HL-60 (cell line): ENCODE measurements at regions not wholly inside any gene's neighbourhood (a gene's known extent, or its start where the extent isn't known, plus 50 kb on each side); places are given as distances from the start of the nearest gene placed in this dataset.

Experiments used
- DNase-seq, 2 experiments: peaks; one replicate each; pipeline ENCODE4 v3.0.0-alpha.2; 2010 to 2020; ENCODE audit warnings: low read depth in 1 of 2, low spot score in 1 of 2
- H3K27ac ChIP-seq: fragments of 250-450 bp; sonication (Bioruptor Pico); replicated peaks from 2 replicates; pipeline ENCODE4 v1.5.1; 2020; ENCODE audit warnings: mild to moderate bottlenecking, moderate library complexity
- H3K27me3 ChIP-seq: fragments of 250-450 bp; sonication (Bioruptor Pico); 2 replicates; pipeline ENCODE4 v1.5.1; 2021; ENCODE audit warnings: mild to moderate bottlenecking, moderate library complexity; ENCODE audit not compliant: insufficient read depth, poor library complexity, severe bottlenecking
- H3K4me3 ChIP-seq: replicated peaks from 2 replicates; pipeline ENCODE4 v1.5.1; 2011; ENCODE audit warnings: mild to moderate bottlenecking, control low read depth, low read length; ENCODE audit not compliant: insufficient read depth
- GABPA ChIP-seq: IDR thresholded peaks from 2 replicates; pipeline ENCODE4 v1.6.1; 2012; ENCODE audit warnings: low read depth
- POLR2AphosphoS5 ChIP-seq: IDR thresholded peaks from 2 replicates; pipeline ENCODE4 v1.6.1; 2012; ENCODE audit warnings: low read depth
- SPI1 ChIP-seq: IDR thresholded peaks from 2 replicates; pipeline ENCODE4 v1.6.1; 2012; ENCODE audit warnings: low read depth, mild to moderate bottlenecking, borderline replicate concordance
- TF ChIP-seq, protein P1 (sequence below): IDR thresholded peaks from one replicate; pipeline ENCODE4 v1.5.1; 2011; ENCODE audit warnings: low read length, control low read depth, inconsistent platforms; ENCODE audit not compliant: insufficient read depth
- TF ChIP-seq, protein P2 (sequence below): IDR thresholded peaks from 2 replicates; pipeline ENCODE4 v1.6.1; 2012; ENCODE audit warnings: low read depth; ENCODE audit not compliant: insufficient replicate concordance

DNA sequence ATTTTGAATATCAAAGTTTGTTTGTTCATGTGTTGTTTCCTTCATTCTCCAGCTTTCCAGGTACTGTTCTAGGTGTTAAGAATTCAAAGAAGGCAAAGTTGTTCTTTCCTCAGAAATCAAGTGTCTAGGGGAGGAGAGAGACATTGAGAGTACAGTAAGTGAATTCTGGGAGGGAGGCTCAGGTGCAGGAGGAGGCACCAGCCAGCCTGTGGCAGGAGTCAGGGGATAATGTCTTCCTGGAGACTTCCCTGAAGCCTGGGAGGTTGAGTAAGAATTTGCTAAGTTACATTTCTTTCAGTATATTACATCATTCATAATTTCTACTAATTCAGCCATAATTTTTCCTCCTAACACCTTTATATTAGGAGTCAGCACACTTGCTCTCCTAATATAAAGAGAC, 462.1 kb downstream of the TDRD15 start:
- no peak for TF ChIP-seq POLR2AphosphoS5
- TF ChIP-seq, protein P1, sequence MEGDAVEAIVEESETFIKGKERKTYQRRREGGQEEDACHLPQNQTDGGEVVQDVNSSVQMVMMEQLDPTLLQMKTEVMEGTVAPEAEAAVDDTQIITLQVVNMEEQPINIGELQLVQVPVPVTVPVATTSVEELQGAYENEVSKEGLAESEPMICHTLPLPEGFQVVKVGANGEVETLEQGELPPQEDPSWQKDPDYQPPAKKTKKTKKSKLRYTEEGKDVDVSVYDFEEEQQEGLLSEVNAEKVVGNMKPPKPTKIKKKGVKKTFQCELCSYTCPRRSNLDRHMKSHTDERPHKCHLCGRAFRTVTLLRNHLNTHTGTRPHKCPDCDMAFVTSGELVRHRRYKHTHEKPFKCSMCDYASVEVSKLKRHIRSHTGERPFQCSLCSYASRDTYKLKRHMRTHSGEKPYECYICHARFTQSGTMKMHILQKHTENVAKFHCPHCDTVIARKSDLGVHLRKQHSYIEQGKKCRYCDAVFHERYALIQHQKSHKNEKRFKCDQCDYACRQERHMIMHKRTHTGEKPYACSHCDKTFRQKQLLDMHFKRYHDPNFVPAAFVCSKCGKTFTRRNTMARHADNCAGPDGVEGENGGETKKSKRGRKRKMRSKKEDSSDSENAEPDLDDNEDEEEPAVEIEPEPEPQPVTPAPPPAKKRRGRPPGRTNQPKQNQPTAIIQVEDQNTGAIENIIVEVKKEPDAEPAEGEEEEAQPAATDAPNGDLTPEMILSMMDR, result no peak
- TF ChIP-seq GABPA, result no peak
- TF ChIP-seq, protein P2, sequence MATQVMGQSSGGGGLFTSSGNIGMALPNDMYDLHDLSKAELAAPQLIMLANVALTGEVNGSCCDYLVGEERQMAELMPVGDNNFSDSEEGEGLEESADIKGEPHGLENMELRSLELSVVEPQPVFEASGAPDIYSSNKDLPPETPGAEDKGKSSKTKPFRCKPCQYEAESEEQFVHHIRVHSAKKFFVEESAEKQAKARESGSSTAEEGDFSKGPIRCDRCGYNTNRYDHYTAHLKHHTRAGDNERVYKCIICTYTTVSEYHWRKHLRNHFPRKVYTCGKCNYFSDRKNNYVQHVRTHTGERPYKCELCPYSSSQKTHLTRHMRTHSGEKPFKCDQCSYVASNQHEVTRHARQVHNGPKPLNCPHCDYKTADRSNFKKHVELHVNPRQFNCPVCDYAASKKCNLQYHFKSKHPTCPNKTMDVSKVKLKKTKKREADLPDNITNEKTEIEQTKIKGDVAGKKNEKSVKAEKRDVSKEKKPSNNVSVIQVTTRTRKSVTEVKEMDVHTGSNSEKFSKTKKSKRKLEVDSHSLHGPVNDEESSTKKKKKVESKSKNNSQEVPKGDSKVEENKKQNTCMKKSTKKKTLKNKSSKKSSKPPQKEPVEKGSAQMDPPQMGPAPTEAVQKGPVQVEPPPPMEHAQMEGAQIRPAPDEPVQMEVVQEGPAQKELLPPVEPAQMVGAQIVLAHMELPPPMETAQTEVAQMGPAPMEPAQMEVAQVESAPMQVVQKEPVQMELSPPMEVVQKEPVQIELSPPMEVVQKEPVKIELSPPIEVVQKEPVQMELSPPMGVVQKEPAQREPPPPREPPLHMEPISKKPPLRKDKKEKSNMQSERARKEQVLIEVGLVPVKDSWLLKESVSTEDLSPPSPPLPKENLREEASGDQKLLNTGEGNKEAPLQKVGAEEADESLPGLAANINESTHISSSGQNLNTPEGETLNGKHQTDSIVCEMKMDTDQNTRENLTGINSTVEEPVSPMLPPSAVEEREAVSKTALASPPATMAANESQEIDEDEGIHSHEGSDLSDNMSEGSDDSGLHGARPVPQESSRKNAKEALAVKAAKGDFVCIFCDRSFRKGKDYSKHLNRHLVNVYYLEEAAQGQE, result no peak
- no peak for TF ChIP-seq SPI1
- H3K27ac ChIP-seq, result no peak overlapping the region
- H3K4me3 ChIP-seq, result no peak overlapping the region
- H3K27me3 ChIP-seq, result no peaks in the 10 kb centered on the region
- no peak for DNase-seq

DNA sequence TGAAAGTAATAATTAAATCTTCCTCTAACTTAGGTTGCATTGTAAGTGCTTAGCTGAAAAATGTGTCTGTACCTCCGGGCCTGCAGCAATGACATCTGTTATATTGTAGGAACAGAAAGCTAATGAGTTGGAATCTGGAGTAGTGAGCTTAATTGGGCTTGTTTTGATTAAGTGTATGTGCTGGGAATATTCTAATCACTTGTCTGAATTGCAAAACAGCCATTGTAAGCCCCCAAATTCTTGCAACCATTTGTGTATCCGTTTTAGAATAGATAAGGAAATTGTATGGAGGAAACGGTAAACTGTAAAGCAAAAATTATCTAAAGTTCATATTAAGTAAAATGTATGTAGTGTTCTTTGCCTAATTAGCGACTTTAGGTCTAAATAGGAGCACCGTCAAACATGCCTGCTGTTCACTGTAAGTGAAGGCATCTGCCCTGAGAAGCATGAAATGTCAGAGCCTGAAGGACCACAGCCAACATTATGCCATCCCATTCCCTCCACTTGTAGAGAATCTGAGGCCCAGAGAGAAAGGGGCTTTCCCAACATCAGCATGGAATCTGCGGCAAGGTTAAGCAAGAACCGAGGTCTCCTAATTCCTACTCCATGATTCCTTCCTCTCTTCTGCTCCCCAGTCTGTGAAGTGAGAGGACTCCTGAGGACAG, 466.4 kb downstream of the TDRD15 start:
- TF ChIP-seq, protein P1, result no peak
- TF ChIP-seq, protein P2, result no peak
- TF ChIP-seq GABPA (no peak), POLR2AphosphoS5 (no peak), SPI1 (no peak)
- Histone ChIP-seq H3K27me3 (no peaks in the 10 kb centered on the region), H3K27ac (no peak overlapping the region), H3K4me3 (no peak overlapping the region)
- DNase-seq, result no peak

DNA sequence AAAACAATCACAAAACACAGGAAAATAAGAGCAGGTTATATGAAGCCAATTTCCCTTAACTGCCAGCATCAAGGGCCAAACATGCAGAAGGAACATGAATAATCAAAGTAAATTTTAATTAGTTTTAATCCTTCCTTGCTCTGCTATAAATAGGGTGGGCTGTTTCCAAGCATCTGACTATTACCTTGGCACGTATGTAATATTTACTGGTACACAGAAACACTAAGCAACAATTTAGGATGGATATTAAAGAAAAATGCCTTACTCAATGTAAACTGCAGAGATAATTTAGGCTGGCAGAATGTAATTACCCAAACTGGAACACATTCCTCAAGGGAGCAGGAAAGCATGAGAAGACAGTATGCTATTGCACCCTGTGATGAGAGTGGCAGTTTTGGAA, 468.2 kb downstream of the TDRD15 start:
- Histone ChIP-seq H3K27ac (no peak overlapping the region), H3K4me3 (no peak overlapping the region), H3K27me3 (no peaks in the 10 kb centered on the region)
- DNase-seq, result no peak
- TF ChIP-seq SPI1, result no peak
- TF ChIP-seq POLR2AphosphoS5, result no peak
- TF ChIP-seq, protein P2, result no peak
- no peak for TF ChIP-seq GABPA
- TF ChIP-seq, protein P1, result no peak
